GM19467 (cell line): ENCODE measurements at regions not wholly inside any gene's neighbourhood (a gene's known extent, or its start where the extent isn't known, plus 50 kb on each side); places are given as distances from the start of the nearest gene placed in this dataset.
A peak's percentile ranks its signal among the peaks of the same experiment; 100 is the strongest.
"Not testable (repeated sequence)": the region's sequence is repeated elsewhere in the genome, so short reads cannot be mapped to it uniquely, and the experiment has no call there.

Experiments
- ATAC-seq: cut with Tn5 transposase; IDR thresholded peaks from one replicate; pipeline ENCODE4 v1.9.1; 2021; ENCODE audit warnings: mild to moderate bottlenecking, moderate library complexity; ENCODE audit not compliant: unreplicated experiment

DNA sequence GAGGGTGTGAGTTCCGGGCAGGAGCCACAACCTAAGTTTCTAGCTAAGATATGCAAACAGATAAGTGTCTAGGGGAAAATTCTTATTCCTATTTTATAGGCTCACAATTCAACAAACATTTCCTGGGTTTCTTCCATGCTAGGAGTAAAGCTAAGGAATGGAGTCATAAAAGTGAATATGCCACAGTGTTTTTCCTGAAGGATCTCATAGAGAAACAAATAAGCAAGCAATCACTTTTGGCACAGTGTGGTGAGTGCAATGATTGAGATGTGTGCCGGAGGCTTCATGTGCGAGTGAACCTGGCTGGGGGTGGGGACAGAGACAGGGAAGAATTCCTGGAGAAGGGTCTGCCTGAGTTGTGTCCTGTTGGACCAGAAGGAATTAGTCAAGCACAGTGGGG lies 147.4 kb downstream of the TENT5C start:
- no peak for ATAC-seq

DNA sequence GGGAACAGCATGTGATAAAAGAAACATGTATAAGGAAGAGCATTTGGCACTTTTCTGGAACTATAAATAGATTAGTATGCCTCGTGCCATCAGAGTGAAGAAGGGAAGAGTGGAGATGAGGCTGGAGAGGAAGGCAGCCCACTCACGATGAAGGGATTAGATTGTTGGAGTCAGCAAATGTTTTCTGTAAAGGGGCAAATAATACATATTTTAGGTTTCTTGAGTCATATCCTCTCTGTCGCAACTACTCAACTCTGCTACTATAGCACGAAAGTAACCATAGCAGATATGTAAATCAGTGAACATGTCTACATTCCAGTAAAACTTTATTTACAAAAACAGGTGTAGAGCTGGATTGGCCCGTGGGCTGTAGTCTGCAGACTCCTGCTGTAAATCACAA lies 147.8 kb downstream of the TENT5C start:
- ATAC-seq, result no peak

DNA sequence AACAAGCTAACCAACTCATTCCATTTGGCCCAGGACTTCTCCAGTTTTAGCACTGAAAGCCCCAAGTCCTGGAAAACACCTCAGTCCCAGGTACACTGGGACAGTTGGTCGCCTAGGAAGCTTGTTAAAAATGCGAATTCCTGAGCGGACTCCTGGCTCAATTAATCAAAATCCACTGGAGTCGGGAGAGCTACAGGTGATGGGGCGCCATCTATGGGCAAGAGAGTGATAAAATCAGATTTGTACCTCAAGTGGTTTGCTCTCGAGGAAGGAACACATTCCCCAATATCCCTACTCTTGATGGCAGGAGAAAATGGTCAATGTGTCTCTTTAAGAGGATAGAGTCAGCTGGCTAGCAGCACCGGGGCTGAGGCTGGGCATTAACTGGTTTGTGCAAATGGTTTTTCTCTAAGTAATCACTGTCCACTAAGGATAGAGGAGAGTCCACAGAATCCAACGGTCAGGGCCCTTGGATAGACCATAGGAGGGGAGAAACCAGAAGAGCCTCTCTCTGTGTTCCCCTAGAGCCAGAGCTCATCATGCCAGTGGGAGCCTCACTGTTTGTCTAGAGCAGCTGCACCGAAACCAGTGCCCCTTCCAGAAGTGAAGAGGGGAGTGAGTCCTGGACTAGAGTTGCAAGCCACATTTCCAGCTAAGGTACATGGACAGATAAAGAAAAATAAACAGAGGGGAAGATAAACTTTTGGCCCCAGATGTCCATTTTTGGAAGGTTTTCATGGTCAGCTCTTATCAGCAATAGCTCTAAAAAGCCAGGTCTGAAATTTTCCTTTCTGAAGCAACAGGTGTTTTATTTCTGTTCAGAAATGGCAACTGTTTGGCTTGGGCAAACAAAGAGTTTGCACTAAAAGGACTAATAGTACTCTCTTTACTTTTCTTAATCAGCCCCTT lies 148.5 kb downstream of the TENT5C start:
- ATAC-seq, result no peak

DNA sequence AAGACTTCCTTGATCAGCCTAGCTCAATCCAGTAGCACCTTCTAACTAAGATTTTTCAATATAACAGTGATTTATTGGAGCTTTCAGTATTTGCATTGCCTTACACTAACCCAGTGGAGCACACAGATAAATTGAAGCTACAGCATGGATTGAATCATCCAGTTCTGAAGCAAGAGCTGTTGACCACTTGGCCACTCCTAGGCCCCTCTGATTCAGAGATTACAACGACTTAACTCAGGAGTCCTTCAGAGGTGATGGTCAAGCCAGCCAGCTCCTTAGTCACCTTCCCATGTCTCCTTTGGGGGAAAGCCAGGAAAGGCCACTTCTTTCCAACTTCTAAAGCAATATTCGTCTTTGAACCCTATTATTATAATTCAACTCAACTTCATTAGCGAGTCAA lies 151.8 kb downstream of the TENT5C start:
- ATAC-seq, result no peak

DNA sequence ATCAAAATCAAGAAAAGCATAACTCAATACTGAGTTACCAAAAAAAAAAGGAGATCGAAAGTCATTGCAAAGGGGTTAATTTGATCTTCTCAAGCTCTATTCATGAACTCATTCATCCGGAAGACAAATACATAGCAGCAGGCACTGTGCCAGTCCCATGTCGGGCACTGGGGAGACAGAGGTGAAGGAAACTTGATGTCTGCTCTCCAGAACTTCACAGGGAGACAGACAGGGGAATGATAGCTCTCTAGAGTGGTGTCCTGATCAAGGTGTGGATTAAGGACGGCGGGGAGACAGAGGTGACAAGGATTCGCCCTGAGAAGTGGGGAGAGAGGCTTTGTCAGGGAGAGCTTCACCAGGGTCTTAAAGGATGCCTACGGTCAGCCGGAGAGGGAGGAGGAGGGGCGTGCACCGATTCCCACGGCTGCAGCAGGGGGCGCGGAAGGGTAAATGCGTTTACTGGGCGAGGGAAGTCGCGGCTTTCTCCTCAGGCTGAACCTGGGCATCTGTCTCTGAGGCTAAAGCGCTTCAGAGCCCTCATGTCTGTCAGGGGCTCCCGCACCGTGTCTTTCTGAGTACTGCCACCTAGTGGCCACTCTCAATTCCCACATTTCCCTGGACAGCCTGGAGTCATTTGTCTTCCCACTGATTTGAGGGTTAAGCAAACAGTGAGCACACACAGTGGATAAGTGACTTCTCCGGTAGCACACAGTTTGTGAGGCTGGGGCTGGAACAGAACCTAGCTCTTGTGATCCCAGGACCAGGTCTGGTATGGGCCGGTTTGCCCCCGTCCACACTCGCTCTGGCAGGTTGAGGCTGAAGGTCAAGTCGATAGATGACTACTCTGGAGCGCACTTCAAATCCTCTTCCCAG lies 152.8 kb downstream of the TENT5C start:
- peak; percentile 85 for ATAC-seq

DNA sequence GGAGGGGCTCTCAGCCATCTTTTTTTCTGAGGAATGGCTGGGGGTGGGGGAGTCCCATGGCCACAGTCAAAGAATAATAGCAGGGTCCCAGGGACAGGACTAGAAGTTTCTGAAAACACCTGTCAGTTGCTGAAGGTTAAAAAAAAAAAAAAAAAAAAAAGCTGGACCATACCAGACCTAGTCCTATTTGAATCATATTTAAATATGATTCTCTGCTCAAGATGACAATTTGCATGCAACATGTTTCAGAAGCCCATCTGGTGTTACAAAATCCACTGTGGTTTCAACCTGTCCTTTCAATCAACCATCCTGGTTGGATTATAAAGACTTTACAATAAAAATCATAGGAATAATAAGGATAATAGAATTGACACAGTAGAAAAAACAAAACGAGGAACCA lies 153.7 kb downstream of the TENT5C start:
- no peak for ATAC-seq

DNA sequence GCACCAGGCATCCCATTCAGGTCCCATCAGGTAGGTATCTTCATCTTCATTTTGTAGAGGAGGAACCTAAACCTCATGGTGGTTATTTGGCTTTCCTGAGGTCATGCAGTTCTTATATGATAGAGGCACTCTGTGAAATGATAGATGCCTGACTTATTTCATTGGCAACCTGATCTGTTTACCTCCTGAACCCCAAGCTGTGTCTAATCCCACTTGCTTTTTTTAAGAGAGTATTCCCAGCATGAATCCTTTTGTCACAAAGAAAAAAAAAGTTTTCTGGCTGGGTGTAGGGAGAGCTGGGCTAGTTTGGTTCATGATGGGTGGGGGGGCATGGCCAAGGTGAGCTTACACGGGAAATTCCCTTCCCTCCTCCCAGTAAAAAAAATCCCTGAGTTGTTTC lies 154.2 kb downstream of the TENT5C start:
- ATAC-seq, result no peak

DNA sequence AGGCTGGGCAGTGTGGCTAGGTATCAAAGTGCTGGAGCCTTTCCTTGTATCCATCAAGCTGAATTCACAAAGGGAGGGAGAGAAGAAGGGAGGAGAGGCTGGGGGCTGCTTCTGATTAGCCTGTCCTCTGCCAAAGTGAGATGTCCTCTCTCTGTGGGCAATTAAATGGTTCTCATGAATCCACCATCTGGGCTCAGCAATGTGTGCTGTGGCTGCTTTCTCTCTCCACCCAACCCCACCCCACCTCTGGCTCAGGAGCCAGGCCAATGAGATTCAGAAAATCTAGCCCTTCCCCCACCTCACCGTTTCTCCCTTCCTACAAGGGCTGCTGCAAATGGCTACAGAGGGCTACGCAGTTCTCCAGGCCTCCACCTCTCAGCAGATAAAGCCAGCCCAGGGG lies 154.6 kb downstream of the TENT5C start:
- ATAC-seq, result no peak

DNA sequence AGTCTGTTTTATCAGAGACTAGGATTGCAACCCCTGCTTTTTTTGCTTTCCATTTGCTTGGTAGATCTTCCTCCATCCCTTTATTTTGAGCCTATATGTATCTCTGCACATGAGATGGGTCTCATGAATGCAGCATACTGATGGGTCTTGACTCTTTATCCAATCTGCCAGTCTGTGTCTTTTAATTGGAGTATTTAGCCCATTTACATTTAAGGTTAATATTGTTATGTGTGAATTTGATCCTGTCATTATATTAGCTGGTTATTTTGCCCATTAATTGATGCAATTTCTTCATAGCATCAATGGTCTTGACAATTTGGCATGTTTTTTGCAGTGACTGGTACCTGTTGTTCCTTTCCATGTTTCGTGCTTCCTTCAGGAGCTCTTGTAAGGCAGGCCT lies 161.7 kb downstream of the GDAP2 start:
- not testable (repeated sequence) for ATAC-seq

DNA sequence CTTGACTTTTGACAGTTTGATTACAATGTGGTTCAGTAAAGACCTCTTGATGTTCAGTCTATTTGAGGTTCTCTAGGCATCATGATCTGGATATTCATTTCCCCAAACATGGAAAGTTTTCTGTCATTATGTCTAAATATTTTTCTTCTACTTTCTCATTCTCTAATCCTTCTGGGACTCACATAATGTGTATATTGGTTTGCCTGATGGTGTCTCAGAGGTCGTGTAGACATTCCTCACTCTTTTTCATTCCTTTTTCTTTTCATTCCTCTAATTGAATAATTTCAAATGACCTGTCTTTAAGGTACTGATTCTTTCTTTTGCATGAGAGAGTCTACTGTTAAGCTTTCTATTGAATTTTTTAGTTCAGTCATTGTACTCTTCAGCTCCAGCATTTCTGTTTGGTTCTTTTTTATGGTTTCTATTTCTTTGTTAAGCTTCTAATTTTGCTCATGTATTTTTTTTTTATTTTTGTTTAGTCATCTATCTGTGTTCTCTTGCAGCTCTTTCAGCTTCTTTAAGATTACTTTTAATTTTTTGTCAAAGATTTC lies 158.4 kb downstream of the GDAP2 start:
- no peak for ATAC-seq

DNA sequence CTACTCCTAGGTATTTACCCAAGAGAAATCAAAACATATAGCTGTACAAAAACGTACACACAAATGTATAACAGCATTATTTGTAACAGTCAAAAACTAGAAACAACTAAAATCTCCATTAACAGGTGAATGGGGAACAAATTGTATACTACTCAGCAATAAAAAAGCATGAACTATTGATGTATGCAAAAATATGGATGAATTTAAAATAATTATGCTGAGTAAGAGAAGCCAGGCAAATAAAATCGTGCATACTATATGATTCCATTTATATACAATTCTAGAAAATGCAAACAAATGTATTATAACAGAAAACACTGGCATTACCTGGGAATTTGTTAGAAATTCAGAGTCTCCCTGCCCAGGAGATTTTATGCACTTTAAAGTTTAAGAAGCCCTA lies 150.1 kb downstream of the GDAP2 start:
- ATAC-seq, result no peak

DNA sequence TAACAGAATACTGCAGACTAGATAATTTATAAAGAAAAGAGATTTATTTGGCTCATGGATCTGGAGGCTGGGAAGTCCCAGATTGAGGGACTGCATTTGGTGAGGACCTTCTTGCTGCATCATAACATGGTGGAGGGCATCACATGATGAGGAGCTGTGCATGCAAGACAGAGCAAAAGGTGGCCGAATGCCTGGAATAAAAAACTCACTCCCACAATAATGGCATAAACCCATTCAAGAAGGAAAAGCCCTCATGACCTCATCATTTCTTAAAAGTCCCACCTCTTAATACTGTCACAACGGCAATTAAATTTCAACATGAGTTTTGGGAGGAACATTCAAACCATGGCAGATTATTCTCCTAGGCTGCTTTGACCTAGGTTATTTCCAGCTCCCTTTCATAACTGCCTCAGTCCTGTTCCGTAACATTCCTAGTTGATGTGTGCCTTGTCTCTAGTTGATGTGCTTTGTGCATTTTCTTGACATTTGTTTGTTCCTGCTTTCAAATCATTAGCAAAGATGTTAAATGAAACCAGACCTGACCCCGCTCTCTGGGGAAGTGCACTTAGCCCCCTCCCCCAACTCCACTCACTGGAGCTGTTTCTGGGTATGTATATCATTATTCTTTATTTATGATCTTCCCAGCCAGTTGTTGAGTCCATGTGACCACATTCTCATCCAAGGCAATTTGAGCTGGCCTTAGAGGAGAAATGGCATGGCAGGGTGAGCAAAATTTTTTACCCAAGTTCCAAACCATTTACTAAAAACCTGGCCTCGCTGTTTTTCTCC lies 148.5 kb downstream of the GDAP2 start:
- no peak for ATAC-seq

DNA sequence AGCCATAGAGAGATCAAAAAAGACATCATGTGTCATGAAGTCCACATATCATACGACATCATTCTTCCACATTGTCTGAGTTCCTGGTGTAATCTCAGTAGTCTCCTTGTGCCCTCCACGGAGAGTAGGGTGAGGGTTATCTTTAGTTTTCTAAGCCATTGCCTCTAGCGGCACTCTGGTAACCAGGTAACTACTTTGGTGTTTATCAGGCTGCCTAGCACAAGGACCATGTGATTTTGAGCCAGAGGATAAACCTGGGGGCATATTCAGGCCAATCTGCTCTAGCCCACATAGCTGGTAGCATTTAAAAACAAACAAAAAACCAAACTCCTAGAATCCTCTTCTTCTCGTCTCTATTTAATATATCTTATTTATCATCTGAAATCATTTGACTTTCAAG lies 147.4 kb downstream of the GDAP2 start:
- no peak for ATAC-seq

DNA sequence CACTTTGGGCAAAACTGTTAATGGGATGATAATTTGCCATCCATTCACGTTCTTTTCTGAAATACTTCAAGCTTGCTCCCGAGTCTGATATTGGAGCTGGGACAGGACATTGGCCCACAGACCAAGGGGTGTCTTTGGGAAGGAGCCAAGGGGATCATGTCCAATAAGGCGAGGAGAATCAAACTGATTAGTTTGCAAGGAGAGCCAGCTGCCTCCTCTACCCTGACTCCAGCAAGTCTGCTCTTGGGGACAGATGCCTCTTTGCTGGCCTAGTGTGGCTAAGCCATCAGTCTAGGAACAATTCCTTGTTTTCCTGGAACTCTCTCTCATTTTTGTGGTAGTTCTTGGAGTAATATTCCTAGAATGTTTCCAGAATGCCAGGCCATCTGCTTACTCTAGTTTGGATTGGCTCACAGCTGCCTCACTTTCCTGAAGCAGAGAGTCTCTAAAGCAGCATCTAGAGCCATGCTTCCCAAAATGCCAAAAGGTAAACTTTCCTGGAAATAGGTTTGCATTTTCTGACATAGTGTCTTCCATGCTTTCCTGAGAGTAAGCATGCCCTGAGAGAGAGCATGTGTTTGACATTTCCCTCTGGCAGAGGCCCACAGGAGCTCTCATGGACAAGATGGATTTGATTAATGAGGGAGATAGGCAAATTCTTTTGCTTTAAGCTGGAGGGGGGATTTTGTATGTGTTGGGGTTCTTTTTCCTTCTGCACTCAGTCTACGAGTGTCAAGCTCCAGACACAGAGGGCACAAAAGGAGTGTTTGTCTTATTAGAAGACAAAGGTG lies 145.6 kb downstream of the GDAP2 start:
- no peak for ATAC-seq

DNA sequence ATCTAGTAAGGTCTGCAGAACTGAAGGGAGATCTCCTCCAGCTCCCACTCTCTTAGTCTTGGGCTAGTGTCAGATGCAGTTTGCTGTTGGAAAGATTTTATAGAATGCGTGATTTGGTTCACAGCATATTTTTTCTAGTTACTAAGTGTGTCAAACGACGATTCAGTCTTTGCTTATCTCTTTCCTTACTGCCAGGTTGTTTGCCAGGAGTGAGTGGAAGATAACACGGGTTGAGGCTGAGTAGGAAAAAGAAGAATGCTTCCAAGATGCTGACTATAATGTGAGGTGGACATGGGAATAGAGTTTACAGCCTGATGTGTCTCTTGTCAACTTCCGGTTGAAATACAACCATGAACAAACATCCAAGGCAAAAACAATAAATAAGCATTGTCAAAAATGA lies 141.4 kb downstream of the GDAP2 start:
- ATAC-seq, result no peak

DNA sequence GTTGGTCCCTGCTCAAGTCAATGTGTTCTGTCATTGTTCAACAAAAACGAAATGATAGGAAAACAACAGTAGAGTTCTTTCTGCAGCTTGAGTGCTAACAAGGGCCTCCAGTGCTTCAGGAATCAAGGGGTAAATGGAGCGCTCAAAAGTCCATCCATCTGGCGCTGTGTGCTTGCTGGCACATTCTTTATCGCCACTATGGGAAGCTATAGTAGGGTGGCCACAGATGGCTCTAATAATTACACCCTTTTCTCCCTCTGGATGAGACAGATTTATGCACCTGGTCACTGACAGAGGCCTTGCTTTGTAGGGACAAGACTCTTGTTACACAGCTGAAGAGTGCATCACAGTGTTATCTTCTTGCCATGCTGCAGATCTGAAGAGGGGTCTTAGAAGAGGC lies 136.0 kb downstream of the GDAP2 start:
- ATAC-seq, result no peak

DNA sequence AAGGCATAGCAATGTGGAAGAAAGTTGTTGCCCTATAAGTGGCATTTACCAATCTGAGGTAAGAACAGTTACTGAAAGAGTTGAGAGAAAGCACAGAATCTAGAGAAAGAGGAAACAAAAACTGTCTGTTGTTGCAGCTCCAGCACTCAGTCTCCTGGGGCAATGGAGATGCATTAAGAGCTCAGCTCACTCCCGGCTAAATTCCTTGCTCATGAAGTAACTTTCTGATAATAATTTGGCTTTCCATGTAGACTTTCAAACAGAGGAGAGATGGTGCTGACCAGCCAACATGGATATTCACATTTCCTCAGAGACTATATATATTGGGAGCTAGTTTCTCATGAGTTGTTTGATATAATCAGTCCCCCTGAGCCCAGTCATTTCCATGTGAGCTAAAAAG lies 135.3 kb downstream of the GDAP2 start:
- ATAC-seq, result no peak

DNA sequence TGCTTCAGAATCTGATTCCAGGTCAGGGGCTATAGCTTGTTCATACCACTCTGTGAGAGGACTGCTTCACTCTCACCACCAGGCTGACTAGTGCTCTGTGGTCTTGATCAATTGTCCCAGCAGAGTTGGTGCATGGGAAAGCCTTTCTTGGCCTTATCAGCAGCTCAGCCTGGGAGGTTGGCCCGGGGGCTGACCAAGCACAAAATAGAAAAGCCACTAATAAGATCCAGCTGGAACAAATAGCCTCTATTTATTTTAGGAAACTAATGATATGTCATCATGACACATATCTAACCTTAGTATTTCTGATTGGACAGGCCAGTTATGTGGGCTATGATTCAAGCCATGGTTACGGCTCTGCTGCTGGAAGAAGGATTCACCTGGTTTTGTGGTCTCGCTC lies 134.2 kb downstream of the GDAP2 start:
- no peak for ATAC-seq

DNA sequence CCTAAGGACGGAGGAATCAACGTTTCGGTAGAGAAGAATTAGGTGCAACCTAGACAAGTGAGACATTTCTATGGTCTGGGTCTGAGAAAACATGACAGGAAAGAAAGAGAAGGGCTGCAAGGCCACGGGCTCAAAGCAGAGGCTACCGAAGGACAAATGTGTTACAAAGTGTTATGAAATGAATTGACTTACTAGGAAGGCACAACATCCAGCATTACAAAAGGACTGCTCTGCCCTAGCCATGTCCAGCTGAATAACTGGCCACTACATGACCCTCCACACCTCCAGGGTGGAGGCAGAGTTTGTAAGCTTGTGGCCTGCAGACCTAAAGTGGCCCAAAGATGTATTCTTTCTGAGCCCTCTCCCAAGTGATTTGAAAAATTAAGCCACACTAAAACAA lies 133.6 kb downstream of the GDAP2 start:
- ATAC-seq, result no peak

DNA sequence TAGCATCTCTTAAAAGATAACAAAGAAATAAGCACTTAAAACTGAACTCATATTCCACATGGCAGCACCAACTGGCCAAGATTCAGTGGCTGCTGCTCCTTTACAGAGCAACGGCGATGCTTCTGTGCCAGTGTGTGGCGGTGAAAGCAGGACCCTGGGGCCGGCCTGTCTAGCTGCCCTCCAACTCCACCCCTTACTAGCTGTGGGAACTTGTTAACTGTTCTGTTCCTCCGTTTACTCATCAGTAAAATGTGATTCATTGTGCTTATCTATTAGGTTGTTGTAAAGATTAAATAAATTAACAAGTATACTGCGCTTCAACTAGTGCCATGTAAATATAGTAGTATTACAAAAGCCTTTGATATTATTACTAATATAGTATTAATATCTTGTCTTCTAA lies 133.2 kb downstream of the GDAP2 start:
- no peak for ATAC-seq
